GM23338 (cell line): ENCODE measurements at regions not wholly inside any gene's neighbourhood (a gene's known extent, or its start where the extent isn't known, plus 50 kb on each side); places are given as distances from the start of the nearest gene placed in this dataset.
A peak's percentile ranks its signal among the peaks of the same experiment; 100 is the strongest.
"Not testable (repeated sequence)": the region's sequence is repeated elsewhere in the genome, so short reads cannot be mapped to it uniquely, and the experiment has no call there.

Source experiments
- ATAC-seq: fragments of 200-7000 bp; cut with Tn5 transposase; 3 replicates; pipeline ENCODE4 v1.9.1; 2020
- DNase-seq: peaks from one replicate; pipeline ENCODE4 v3.0.0-alpha.2; 2015; ENCODE audit warnings: low spot score
- H2AFZ ChIP-seq: fragments of 200-600 bp; sonication (generic); 2 replicates; pipeline ENCODE4 v1.8.0; 2016; ENCODE audit warnings: antibody characterized with exemption, mild to moderate bottlenecking, moderate library complexity
- H3F3A ChIP-seq: fragments of 200-600 bp; sonication (generic); replicated peaks from 2 replicates; pipeline ENCODE4 v1.8.0; 2017; ENCODE audit warnings: antibody characterized with exemption, mixed run types, low read depth
- H3K27ac ChIP-seq: fragments of 200-600 bp; sonication (generic); 2 replicates; pipeline ENCODE4 v1.6.1; 2016; ENCODE audit warnings: low read depth
- H3K27me3 ChIP-seq: fragments of 200-600 bp; sonication (generic); 2 replicates; pipeline ENCODE4 v1.8.0; 2016; ENCODE audit warnings: mild to moderate bottlenecking, mixed run types, moderate library complexity; ENCODE audit not compliant: insufficient read depth
- H3K36me3 ChIP-seq: fragments of 200-600 bp; sonication (generic); 2 replicates; pipeline ENCODE4 v1.8.0; 2016; ENCODE audit warnings: mild to moderate bottlenecking; ENCODE audit not compliant: insufficient read depth
- H3K4me1 ChIP-seq: fragments of 200-600 bp; sonication (generic); 2 replicates; pipeline ENCODE4 v1.8.0; 2016; ENCODE audit warnings: mild to moderate bottlenecking, moderate library complexity; ENCODE audit not compliant: insufficient read depth
- H3K4me2 ChIP-seq: fragments of 200-600 bp; sonication (generic); 2 replicates; pipeline ENCODE4 v1.7.1; 2017; ENCODE audit warnings: mixed run types
- H3K4me3 ChIP-seq: fragments of 200-600 bp; sonication (generic); 2 replicates; pipeline ENCODE4 v1.6.1; 2016; ENCODE audit warnings: mixed run types
- H3K79me2 ChIP-seq: fragments of 200-600 bp; sonication (generic); replicated peaks from 2 replicates; pipeline ENCODE4 v1.8.0; 2017; ENCODE audit warnings: mild to moderate bottlenecking; ENCODE audit not compliant: insufficient read depth
- H3K9me2 ChIP-seq: fragments of 200-600 bp; sonication (generic); 2 replicates; pipeline ENCODE4 v1.8.0; 2017; ENCODE audit not compliant: insufficient read depth
- H4K20me1 ChIP-seq: fragments of 200-600 bp; sonication (generic); replicated peaks from 2 replicates; pipeline ENCODE4 v1.8.0; 2017; ENCODE audit warnings: mild to moderate bottlenecking; ENCODE audit not compliant: insufficient read depth
- H3K27ac Mint-ChIP-seq: 2 replicates; pipeline ENCODE4 v1.8.0; 2020; ENCODE audit warnings: inconsistent platforms, mild to moderate bottlenecking, moderate library complexity, mixed read lengths
- H3K27me3 Mint-ChIP-seq: 3 replicates; pipeline ENCODE4 v1.8.0; 2022; ENCODE audit warnings: low read depth, mild to moderate bottlenecking, moderate library complexity, mixed read lengths, inconsistent platforms; ENCODE audit not compliant: insufficient read depth, poor library complexity
- H3K36me3 Mint-ChIP-seq: 3 replicates; pipeline ENCODE4 v1.8.0; 2021; ENCODE audit warnings: low read depth, mild to moderate bottlenecking, inconsistent platforms, moderate library complexity, mixed read lengths
- H3K4me1 Mint-ChIP-seq: 3 replicates; pipeline ENCODE4 v1.8.0; 2020; ENCODE audit warnings: mild to moderate bottlenecking, inconsistent platforms, mixed read lengths
- H3K4me3 Mint-ChIP-seq: 3 replicates; pipeline ENCODE4 v1.8.0; 2021; ENCODE audit warnings: moderate library complexity, mild to moderate bottlenecking, inconsistent platforms, mixed read lengths
- H3K9me3 Mint-ChIP-seq: 3 replicates; pipeline ENCODE4 v1.8.0; 2020; ENCODE audit warnings: moderate library complexity, mild to moderate bottlenecking, inconsistent platforms, mixed read lengths
- CTCF ChIP-seq, 2 experiments: fragments of 200-600 bp in 1 of 2; sonication (generic) in 1 of 2; conservative IDR thresholded peaks; 2 replicates each; pipeline versions ENCODE4 v1.5.1 to v1.6.1; 2016 to 2017; ENCODE audit warnings: antibody characterized with exemption in 2 of 2, low read depth in 2 of 2, mild to moderate bottlenecking in 2 of 2, moderate library complexity in 1 of 2

- TF ChIP-seq CTCF (conservative IDR thresholded peaks at IDR 0.05; ENCODE audit: low read depth in 2 of 2): peak in 1 of 2 experiments; percentile 41; a peak in 1 of 4 replicates
- H3K4me3 Mint-ChIP-seq, H4K20me1 ChIP-seq, H3K4me1 Mint-ChIP-seq, ATAC-seq, H2AFZ ChIP-seq, H3K4me3 ChIP-seq, H3F3A ChIP-seq, H3K27me3 ChIP-seq, H3K36me3 Mint-ChIP-seq, H3K27ac ChIP-seq, H3K9me2 ChIP-seq, H3K27ac Mint-ChIP-seq, H3K27me3 Mint-ChIP-seq, H3K4me1 ChIP-seq, H3K4me2 ChIP-seq, H3K36me3 ChIP-seq, H3K79me2 ChIP-seq: not testable (repeated sequence)
- peaks cover 40% of the 10 kb centered on the region for H3K9me3 Mint-ChIP-seq
- peak; percentile 59 for DNase-seq
Measured at GRCh38 chrY:26315065-26315464, 693.1 kb downstream of the CDY1 start.

- H3K4me1 ChIP-seq, H3K27ac ChIP-seq, DNase-seq, H3K79me2 ChIP-seq, H2AFZ ChIP-seq, H4K20me1 ChIP-seq, ATAC-seq, H3K36me3 ChIP-seq, H3F3A ChIP-seq, H3K4me2 ChIP-seq, H3K36me3 Mint-ChIP-seq, H3K27me3 Mint-ChIP-seq, H3K27me3 ChIP-seq, H3K4me3 Mint-ChIP-seq, H3K27ac Mint-ChIP-seq, H3K9me2 ChIP-seq, H3K4me1 Mint-ChIP-seq, H3K4me3 ChIP-seq: not testable (repeated sequence)
- H3K9me3 Mint-ChIP-seq: peaks cover 60% of the 10 kb centered on the region
Measured at GRCh38 chrY:26319488-26320202, 697.7 kb downstream of the CDY1 start.

- not testable (repeated sequence) for H3K4me3 ChIP-seq, H3K27ac ChIP-seq, H3K4me3 Mint-ChIP-seq, H3K27ac Mint-ChIP-seq, H3K9me2 ChIP-seq, H3K36me3 Mint-ChIP-seq, H3K27me3 ChIP-seq, H3K4me1 Mint-ChIP-seq, H3K36me3 ChIP-seq, H3K4me2 ChIP-seq, H3K79me2 ChIP-seq, H4K20me1 ChIP-seq, H2AFZ ChIP-seq, H3K27me3 Mint-ChIP-seq, ATAC-seq, DNase-seq, H3F3A ChIP-seq, H3K4me1 ChIP-seq
- H3K9me3 Mint-ChIP-seq: peaks cover 60% of the 10 kb centered on the region
Measured at GRCh38 chrY:26322756-26323155, 700.8 kb downstream of the CDY1 start.

- ATAC-seq: peak; percentile 30; the same call in 1 of the 3 replicates
- H3K4me1 Mint-ChIP-seq: not testable (repeated sequence)
Measured at GRCh38 chrY:26352931-26353330, 731.0 kb downstream of the CDY1 start.

More at GRCh38 chrY:26352931-26353330, 731.0 kb downstream of the CDY1 start:
- H3K27ac Mint-ChIP-seq, DNase-seq, H3K9me2 ChIP-seq, H3K27ac ChIP-seq, H3K4me3 ChIP-seq, H3K36me3 Mint-ChIP-seq, H3K4me3 Mint-ChIP-seq, H3K4me2 ChIP-seq, H3K79me2 ChIP-seq, H4K20me1 ChIP-seq, H3K27me3 ChIP-seq, H2AFZ ChIP-seq, H3F3A ChIP-seq, H3K27me3 Mint-ChIP-seq, H3K4me1 ChIP-seq, H3K36me3 ChIP-seq: not testable (repeated sequence)
- H3K9me3 Mint-ChIP-seq: peaks cover 48% of the 10 kb centered on the region
